SKM-1 treated with dmso at 0.1 percent for 144 hours (cell line): ENCODE measurements at regions not wholly inside any gene's neighbourhood (a gene's known extent, or its start where the extent isn't known, plus 50 kb on each side); places are given as distances from the start of the nearest gene placed in this dataset.

ENCODE experiments used
- DNase-seq: peaks from one replicate; lab custom pipeline; 2025; ENCODE audit not compliant: unreplicated experiment; lab: John Stamatoyannopoulos, UW

- no peak for DNase-seq
These were observed 1420.7 kb downstream of the TBC1D22A start for GRCh38 chr22:48182846-48183805.

GRCh38 chr22:48182031-48182430, 1419.6 kb downstream of the TBC1D22A start:
- no peak for DNase-seq

- DNase-seq, result no peak
These were observed 1419.0 kb downstream of the TBC1D22A start for GRCh38 chr22:48181263-48181955.

- DNase-seq, result no peak
These were observed 1418.2 kb downstream of the TBC1D22A start for GRCh38 chr22:48180631-48181030.

- no peak for DNase-seq
These were observed 1417.4 kb downstream of the TBC1D22A start for GRCh38 chr22:48179571-48180546.

GRCh38 chr22:48178536-48178935, 1416.1 kb downstream of the TBC1D22A start:
- no peak for DNase-seq

- DNase-seq, result no peak
These were observed 1415.2 kb downstream of the TBC1D22A start for GRCh38 chr22:48177631-48178030.

- DNase-seq, result no peak
These were observed 1413.3 kb downstream of the TBC1D22A start for GRCh38 chr22:48175721-48176120.

GRCh38 chr22:48173773-48174160, 1411.3 kb downstream of the TBC1D22A start:
- DNase-seq, result no peak

- no peak for DNase-seq
These were observed 1410.8 kb downstream of the TBC1D22A start for GRCh38 chr22:48173061-48173772.

GRCh38 chr22:48171271-48171691, 1408.8 kb downstream of the TBC1D22A start:
- DNase-seq, result no peak

GRCh38 chr22:48169227-48169626, 1406.8 kb downstream of the TBC1D22A start:
- no peak for DNase-seq

- no peak for DNase-seq
These were observed 1404.8 kb downstream of the TBC1D22A start for GRCh38 chr22:48167238-48167637.

- DNase-seq, result no peak
These were observed 1398.8 kb downstream of the TBC1D22A start for GRCh38 chr22:48161298-48161697.

- DNase-seq, result no peak
These were observed 1395.2 kb downstream of the TBC1D22A start for GRCh38 chr22:48157676-48158075.

GRCh38 chr22:48156603-48157355, 1394.3 kb downstream of the TBC1D22A start:
- DNase-seq, result no peak

- no peak for DNase-seq
These were observed 1393.0 kb downstream of the TBC1D22A start for GRCh38 chr22:48155446-48155845.

GRCh38 chr22:48154943-48155240, 1392.4 kb downstream of the TBC1D22A start:
- no peak for DNase-seq

GRCh38 chr22:48154169-48154942, 1391.9 kb downstream of the TBC1D22A start:
- no peak for DNase-seq
